ENCODE measurements at regions not wholly inside any gene's neighbourhood (a gene's known extent, or its start where the extent isn't known, plus 50 kb on each side); places are given as distances from the start of the nearest gene placed in this dataset.
"Not testable (repeated sequence)": the region's sequence is repeated elsewhere in the genome, so short reads cannot be mapped to it uniquely, and the experiment has no call there.

GRCh38 chr1:10941891-10942541, 70.4 kb upstream of the TARDBP start:
- peak; percentile 88 for DNase-seq (ENCODE audit: low spot score)

DNA sequence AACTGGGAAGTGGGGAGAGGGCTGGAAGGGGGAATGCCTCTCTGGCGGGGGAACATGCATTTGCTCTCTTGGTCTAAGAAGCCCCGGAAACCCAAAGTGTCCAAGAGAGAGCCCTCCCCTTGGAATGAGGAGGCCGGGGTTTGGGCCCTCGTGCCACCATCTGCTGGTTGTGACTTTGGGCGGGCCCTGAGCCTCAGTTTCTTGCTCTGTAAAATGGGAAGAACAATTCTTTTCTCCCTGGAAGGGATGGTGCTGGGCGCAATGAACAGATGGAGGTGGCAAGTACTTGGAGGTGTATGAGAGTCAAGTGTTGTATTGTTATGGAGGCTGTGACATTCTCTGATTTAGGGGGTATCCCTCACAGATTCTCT, 69.9 kb upstream of the TARDBP start:
- no peak for DNase-seq (ENCODE audit: low spot score)

- no peak for DNase-seq (ENCODE audit: low spot score)
Observed at GRCh38 chr1:10943041-10943440, 69.4 kb upstream of the TARDBP start.

GRCh38 chr1:10943991-10944730, 68.3 kb upstream of the TARDBP start:
- DNase-seq (ENCODE audit: low spot score): peak; percentile 43

DNA sequence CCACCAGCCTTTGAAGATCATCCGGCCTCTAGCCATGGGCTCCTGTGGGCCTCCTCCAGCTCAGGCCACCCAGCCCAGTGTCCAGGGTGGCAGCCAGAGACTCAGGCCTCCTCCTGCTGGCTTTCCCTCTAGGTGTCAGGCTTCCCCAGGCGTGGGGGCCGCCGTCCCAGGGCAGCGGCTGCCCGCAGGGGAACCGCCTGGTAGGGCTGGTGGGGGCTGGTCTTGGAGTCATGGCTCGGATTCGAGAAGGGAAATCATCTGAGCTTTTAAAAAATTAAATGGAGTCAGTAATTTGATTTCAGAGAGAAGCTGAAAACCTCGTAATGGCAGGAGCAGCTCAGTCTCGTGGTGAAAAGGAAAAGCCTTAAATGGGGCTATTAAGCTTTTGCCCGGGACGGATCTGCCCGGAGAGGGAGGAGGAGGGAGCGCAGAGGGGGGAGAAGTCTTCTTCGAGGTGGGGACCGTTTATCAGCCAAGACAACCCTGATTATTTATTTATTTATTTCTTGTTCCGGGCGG, 66.4 kb upstream of the TARDBP start:
- DNase-seq (ENCODE audit: low spot score): no peak

DNA sequence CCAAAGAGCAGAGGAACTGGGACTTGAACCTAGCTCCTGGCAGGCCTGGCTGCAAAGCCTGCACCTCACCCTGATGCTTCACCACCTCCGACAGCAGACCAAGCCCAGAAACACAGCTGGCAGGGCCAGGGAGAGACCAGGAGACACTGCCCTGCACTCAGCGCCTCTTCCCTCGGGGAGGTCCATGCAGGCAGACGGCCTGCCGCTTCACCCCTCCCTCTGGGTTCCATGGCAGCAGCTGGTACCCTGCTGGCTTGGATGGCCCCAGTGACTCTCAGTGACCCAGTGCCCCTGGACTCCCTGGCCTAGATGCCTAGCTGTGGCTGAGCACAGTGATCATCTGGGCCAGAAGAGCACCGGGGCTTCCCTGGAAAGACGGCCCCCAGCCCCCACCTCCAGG, 65.3 kb upstream of the TARDBP start:
- DNase-seq (ENCODE audit: low spot score): no peak

- no peak for DNase-seq (ENCODE audit: low spot score)
Observed at GRCh38 chr1:10947691-10948462, 64.6 kb upstream of the TARDBP start.

GRCh38 chr1:10948463-10948775, 64.0 kb upstream of the TARDBP start:
- DNase-seq (ENCODE audit: low spot score): no peak

DNA sequence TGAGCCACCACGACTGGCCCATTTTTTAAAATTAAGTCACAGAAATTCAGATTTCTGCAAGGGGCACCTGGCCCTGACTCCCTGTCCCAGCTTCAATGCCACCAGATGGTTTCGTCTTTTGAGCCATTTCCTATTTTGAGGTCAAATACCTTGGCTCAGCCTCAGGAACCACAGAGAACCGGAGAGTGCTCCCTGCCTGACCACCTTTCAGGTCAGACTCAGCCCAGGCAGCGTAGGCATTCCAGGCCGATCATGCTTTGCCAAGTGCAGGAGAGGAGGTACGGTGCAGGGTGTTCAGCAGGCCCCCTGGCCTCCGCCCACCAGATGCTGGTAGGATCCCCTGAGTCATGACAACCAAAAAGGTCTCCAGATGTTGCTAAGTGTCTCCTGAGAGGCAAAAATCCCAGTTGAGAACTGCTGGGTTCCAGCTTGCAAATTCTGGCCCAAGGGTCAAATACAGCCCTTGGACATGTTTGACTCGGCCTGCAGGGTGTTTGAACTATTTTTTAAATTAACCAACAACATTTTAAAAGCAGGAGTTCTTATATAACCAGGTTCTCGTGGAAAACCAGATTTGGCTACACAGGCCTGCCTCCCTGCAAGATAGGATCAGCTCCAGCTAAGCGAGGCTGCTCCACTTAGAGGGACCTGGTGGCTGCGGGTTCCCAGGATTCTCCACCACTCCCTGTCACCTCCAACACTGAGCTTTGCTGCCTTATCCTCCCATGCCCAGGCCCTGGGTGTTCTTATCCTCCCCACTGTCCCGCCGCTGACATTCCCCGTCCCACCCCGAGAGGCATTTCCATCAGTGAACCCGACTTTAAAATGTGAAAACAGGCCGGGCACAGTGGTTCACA, 61.9 kb upstream of the TARDBP start:
- DNase-seq (ENCODE audit: low spot score): no peak

GRCh38 chr1:10951298-10951697, 61.2 kb upstream of the TARDBP start:
- DNase-seq (ENCODE audit: low spot score): not testable (repeated sequence)

DNA sequence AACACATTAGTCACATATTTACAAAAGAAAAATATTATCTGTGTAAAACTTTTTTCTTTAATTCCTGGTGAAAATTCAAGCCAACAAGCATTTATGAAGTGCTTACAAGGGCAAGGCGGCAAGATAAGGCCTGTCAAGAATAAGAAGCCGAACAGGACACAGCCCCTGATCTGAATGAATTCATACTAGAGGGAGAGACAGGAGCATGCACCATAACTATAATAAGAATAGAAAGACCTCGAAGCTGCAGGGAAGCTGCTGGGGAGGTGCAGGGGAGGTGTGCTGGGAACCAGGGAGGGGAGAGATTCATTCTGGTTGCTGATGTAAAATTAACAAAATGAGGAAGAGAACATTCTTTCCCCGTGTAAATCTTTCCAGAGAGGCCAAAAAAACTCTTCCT, 60.5 kb upstream of the TARDBP start:
- DNase-seq (ENCODE audit: low spot score): no peak

GRCh38 chr1:10953505-10954193, 58.8 kb upstream of the TARDBP start:
- DNase-seq (ENCODE audit: low spot score): no peak

DNA sequence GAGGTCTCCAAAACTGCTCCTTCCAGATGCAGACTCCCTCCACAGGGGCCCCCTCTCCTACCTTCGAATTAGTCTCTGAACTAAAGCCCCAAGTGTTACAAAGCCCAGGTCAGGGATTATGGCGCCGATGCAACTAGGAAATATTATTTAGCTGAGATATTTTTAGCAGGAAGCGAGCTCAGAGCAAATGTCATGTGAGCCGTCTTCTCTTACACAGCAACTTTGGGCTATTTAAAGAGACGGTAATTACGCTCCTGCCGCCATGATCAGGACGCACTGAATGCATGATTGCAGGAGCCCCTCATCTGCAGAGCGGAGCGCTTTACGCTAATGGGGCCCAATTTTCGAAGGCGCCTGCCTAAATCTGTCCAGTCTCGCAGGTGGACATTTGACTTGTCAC, 55.3 kb upstream of the TARDBP start:
- no peak for DNase-seq (ENCODE audit: low spot score)

GRCh38 chr1:10958614-10959013, 53.8 kb upstream of the TARDBP start:
- no peak for DNase-seq (ENCODE audit: low spot score)

DNA sequence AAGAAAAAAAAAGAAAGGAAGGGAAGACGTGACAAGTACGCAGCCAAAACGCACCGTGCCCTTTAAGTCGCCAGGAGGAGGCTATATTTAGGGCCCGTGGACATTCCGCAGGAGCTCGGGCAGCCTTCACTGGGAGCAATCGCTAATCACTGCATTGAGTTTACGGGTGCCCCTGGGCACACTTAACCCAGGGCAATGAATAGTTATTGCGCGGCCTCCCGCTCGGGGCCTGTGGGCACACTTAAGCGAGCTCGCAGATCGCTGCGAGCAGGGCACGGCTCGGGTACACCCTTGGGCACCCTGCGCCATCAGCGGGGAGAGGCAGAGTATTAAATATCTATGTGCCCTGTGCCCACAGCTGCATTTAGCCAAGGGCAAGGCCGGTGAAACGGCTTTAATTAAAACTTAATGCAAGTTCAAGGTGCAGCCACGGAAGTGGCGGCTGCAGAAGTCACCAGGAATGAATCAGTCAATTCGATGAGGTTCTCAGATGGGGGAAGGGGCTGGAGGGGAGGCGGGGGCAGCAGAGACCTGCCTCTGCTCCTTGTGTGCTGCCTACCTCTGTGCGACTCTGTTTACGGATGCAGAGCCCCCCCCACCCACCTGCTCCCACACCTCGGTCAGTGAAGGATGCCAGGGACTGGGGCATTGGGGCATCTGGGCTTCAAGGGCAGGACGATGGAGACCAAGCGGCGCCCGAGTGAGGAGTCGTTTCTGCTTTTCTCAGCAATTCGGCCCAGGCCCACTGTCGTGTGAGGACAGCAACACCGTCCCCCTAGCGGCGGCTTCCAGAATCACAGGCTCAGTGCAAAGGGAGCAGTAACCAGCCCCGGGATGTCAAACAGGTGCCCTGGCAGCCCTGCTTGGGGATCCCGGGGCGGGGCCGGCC, 51.8 kb upstream of the TARDBP start:
- peak; percentile 83 for DNase-seq (ENCODE audit: low spot score)

DNA sequence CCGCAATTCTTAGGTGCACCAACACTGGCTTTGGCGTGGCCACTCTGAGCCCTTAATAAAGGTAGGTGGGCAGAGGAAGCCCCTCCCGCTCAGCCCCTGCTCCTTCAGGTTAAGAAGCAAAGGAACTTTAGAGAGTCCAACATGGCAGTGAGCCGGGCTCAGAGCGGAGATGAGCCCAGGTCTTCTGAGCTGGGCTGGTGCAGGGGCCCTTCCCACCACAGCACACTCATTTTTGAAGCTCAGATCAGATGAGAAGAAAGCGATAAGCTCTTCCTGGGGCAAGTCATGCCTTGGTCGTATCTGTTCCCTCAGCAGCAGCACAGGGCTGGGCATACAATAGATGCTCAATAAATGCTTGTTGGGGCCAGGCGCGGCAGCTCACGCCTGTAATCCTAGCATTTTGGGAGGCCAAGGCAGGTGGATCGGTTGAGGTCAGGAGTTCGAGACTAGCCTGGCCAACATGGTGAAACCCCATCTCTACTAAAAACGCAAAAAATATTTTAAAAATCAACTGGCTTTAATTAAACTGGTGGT, 51.1 kb upstream of the TARDBP start:
- DNase-seq (ENCODE audit: low spot score): no peak

GRCh38 chr1:10962483-10962882, 50.0 kb upstream of the TARDBP start:
- no peak for DNase-seq (ENCODE audit: low spot score)
